SK-N-SH (cell line): ENCODE measurements at regions not wholly inside any gene's neighbourhood (a gene's known extent, or its start where the extent isn't known, plus 50 kb on each side); places are given as distances from the start of the nearest gene placed in this dataset.
A peak's percentile ranks its signal among the peaks of the same experiment; 100 is the strongest.

Experiments
- CTCF ChIA-PET: fragments of 300-600, 350-600 bp; formaldehyde crosslinking; extraction: SDS; loops from one replicate; lab custom pipeline; 2021; lab: Yijun Ruan, JAX
- POLR2A ChIA-PET: fragments of 350-600 bp; sonication (Branson Sonifier 250); formaldehyde crosslinking; extraction: SDS; loops from one replicate; lab custom pipeline; 2020; ENCODE audit warnings: antibody characterized with exemption, inconsistent platforms; lab: Yijun Ruan, JAX
- DNase-seq: peaks from one replicate; pipeline ENCODE4 v3.0.0; 2012
- H2AFZ ChIP-seq: fragments of 200-600 bp; sonication (generic); 2 replicates; pipeline ENCODE4 v1.8.1; 2016; ENCODE audit warnings: antibody characterized with exemption, mild to moderate bottlenecking, low read depth
- H3F3A ChIP-seq: fragments of 200-600 bp; sonication (generic); replicated peaks from 2 replicates; pipeline ENCODE3; 2016; ENCODE audit warnings: antibody characterized with exemption, mild to moderate bottlenecking; ENCODE audit not compliant: insufficient read depth
- H3K27ac ChIP-seq, 2 experiments: fragments of 200-500 bp in 1 of 2; fragments of 200-600 bp in 1 of 2; sonication (Bioruptor generic) in 1 of 2; sonication (generic), shearing (Covaris generic) in 1 of 2; 2 replicates each; pipeline versions ENCODE4 v1.5.1 to v1.6.1; 2014 to 2016; ENCODE audit warnings: low read depth in 2 of 2, inconsistent platforms in 1 of 2, low read length in 1 of 2, mild to moderate bottlenecking in 1 of 2, mixed read lengths in 1 of 2
- H3K27me3 ChIP-seq: fragments of 200-600 bp; sonication (generic), shearing (Covaris generic); 2 replicates; pipeline ENCODE4 v1.6.1; 2016; ENCODE audit warnings: mixed run types; ENCODE audit not compliant: insufficient read depth
- H3K36me3 ChIP-seq, 2 experiments: fragments of 200-500 bp in 1 of 2; fragments of 200-600 bp in 1 of 2; sonication (Bioruptor generic) in 1 of 2; sonication (generic) in 1 of 2; replicated peaks in 1 of 2; 2 replicates each; pipeline versions ENCODE3 to v1.5.1; 2014 to 2016; ENCODE audit warnings: low read length in 1 of 2, mild to moderate bottlenecking in 1 of 2; ENCODE audit not compliant: insufficient read depth in 2 of 2, control insufficient read depth in 1 of 2
- H3K4me1 ChIP-seq, 2 experiments: fragments of 200-500 bp in 1 of 2; fragments of 200-600 bp in 1 of 2; sonication (Bioruptor generic) in 1 of 2; sonication (generic), shearing (Covaris generic) in 1 of 2; 2 replicates each; pipeline versions ENCODE4 v1.5.1 to v1.6.1; 2014 to 2016; ENCODE audit warnings: low read depth in 1 of 2, low read length in 1 of 2, mixed run types in 1 of 2; ENCODE audit not compliant: insufficient read depth in 2 of 2, control insufficient read depth in 1 of 2
- H3K4me2 ChIP-seq: fragments of 200-600 bp; sonication (generic), shearing (Covaris generic); 2 replicates; pipeline ENCODE4 v1.6.1; 2017; ENCODE audit warnings: mixed run types
- H3K4me3 ChIP-seq, 2 experiments: fragments of 200-500 bp in 1 of 2; fragments of 200-600 bp in 1 of 2; sonication (Bioruptor generic) in 1 of 2; sonication (generic), shearing (Covaris generic) in 1 of 2; 2 replicates each; pipeline versions ENCODE4 v1.5.1 to v1.8.1; 2014 to 2016; ENCODE audit warnings: low read depth in 2 of 2, inconsistent platforms in 1 of 2, low read length in 1 of 2, mild to moderate bottlenecking in 1 of 2, mixed read lengths in 1 of 2, moderate library complexity in 1 of 2
- H3K79me2 ChIP-seq: fragments of 200-600 bp; sonication (generic); 2 replicates; pipeline ENCODE4 v1.8.1; 2017; ENCODE audit warnings: mild to moderate bottlenecking; ENCODE audit not compliant: insufficient read depth
- H3K9ac ChIP-seq: fragments of 200-600 bp; sonication (generic); 2 replicates; pipeline ENCODE4 v1.6.1; 2017; ENCODE audit warnings: mixed run types
- H3K9me2 ChIP-seq: fragments of 200-600 bp; sonication (generic); 2 replicates; pipeline ENCODE4 v1.6.1; 2017; ENCODE audit warnings: mixed run types
- H3K9me3 ChIP-seq: fragments of 200-600 bp; sonication (generic); 2 replicates; pipeline ENCODE4 v1.6.1; 2017; ENCODE audit warnings: mixed run types, mild to moderate bottlenecking, moderate library complexity
- H4K20me1 ChIP-seq: fragments of 200-600 bp; sonication (generic); 2 replicates; pipeline ENCODE4 v1.6.1; 2017; ENCODE audit warnings: mild to moderate bottlenecking, mixed run types; ENCODE audit not compliant: insufficient read depth
- CHD2 ChIP-seq: fragments of 150-350 bp; IDR thresholded peaks from 2 replicates; pipeline ENCODE4 v1.6.1; 2018; ENCODE audit warnings: low read length; ENCODE audit not compliant: partially characterized antibody
- EP300 ChIP-seq, 2 experiments: IDR thresholded peaks; 2 replicates each; pipeline versions ENCODE4 v1.4.0 to v1.6.1; 2012; ENCODE audit warnings: borderline replicate concordance in 1 of 2, low read depth in 1 of 2, low read length in 1 of 2
- FOSL2 ChIP-seq: IDR thresholded peaks from 2 replicates; pipeline ENCODE4 v1.4.0; 2012; ENCODE audit warnings: low read depth, mild to moderate bottlenecking, moderate library complexity, borderline replicate concordance
- FOXJ3 ChIP-seq: sonication (generic); formaldehyde crosslinking; IDR thresholded peaks from 2 replicates; pipeline ENCODE4 v1.5.1; 2020; ENCODE audit warnings: mild to moderate bottlenecking, missing genetic modification reagents
- GATA2 ChIP-seq: sonication (generic); formaldehyde crosslinking; IDR thresholded peaks from 2 replicates; pipeline ENCODE4 v1.5.0; 2020; ENCODE audit warnings: mild to moderate bottlenecking, missing genetic modification reagents
- MXI1 ChIP-seq: IDR thresholded peaks from 2 replicates; pipeline ENCODE4 v1.6.1; 2012; ENCODE audit warnings: mild to moderate bottlenecking, low read depth, low read length, improper control_type of control experiment
- NFIC ChIP-seq: IDR thresholded peaks from 2 replicates; pipeline ENCODE4 v1.4.0; 2012; ENCODE audit warnings: borderline replicate concordance
- POLR2AphosphoS5 ChIP-seq: IDR thresholded peaks from 2 replicates; pipeline ENCODE4 v1.6.1; 2012; ENCODE audit warnings: low read depth, low read length
- RAD21 ChIP-seq: IDR thresholded peaks from 2 replicates; pipeline ENCODE4 v1.6.1; 2012; ENCODE audit warnings: mild to moderate bottlenecking, low read length
- RFX5 ChIP-seq: IDR thresholded peaks from 2 replicates; pipeline ENCODE4 v1.6.1; 2012; ENCODE audit warnings: mild to moderate bottlenecking, improper control_type of control experiment, low read length
- RXRA ChIP-seq: IDR thresholded peaks from 2 replicates; pipeline ENCODE4 v1.4.0; 2012; ENCODE audit warnings: low read depth, mild to moderate bottlenecking, borderline replicate concordance
- SIN3A ChIP-seq: IDR thresholded peaks from 2 replicates; pipeline ENCODE4 v1.6.1; 2012; ENCODE audit warnings: low read depth, mild to moderate bottlenecking, low read length, moderate library complexity, borderline replicate concordance
- SMC3 ChIP-seq: IDR thresholded peaks from 2 replicates; pipeline ENCODE4 v1.6.1; 2012; ENCODE audit warnings: low read depth, low read length, improper control_type of control experiment
- TAF1 ChIP-seq: IDR thresholded peaks from 2 replicates; pipeline ENCODE4 v1.6.1; 2012; ENCODE audit warnings: low read depth, mild to moderate bottlenecking, low read length, moderate library complexity, borderline replicate concordance
- TCF12 ChIP-seq: IDR thresholded peaks from 2 replicates; pipeline ENCODE4 v1.4.0; 2012
- TEAD4 ChIP-seq: IDR thresholded peaks from 2 replicates; pipeline ENCODE4 v1.4.0; 2012; ENCODE audit warnings: mild to moderate bottlenecking, borderline replicate concordance; ENCODE audit not compliant: insufficient read depth
- YY1 ChIP-seq: IDR thresholded peaks from 2 replicates; pipeline ENCODE4 v1.4.0; 2012; ENCODE audit warnings: low read depth, mild to moderate bottlenecking
- WGBS: methylation state at CpG from one replicate; pipeline ENCODE4 v1.1.6; 2017; ENCODE audit warnings: low lambda C conversion rate; 5-methylcytosine and 5-hydroxymethylcytosine counted together
- TF ChIP-seq, protein P1 (sequence below): IDR thresholded peaks from 2 replicates; pipeline ENCODE4 v1.4.0; 2012; ENCODE audit warnings: low read depth, borderline replicate concordance
- TF ChIP-seq, protein P2 (sequence below): fragments of 150-350 bp; IDR thresholded peaks from 2 replicates; pipeline ENCODE4 v1.6.1; 2017; ENCODE audit warnings: antibody characterized with exemption, low read length, low read depth, borderline replicate concordance
- TF ChIP-seq, protein P3 (sequence below): IDR thresholded peaks from 2 replicates; pipeline ENCODE4 v1.4.0; 2012; ENCODE audit warnings: low read depth, borderline replicate concordance
- TF ChIP-seq, protein P4 (sequence below): IDR thresholded peaks from 2 replicates; pipeline ENCODE4; 2012
- TF ChIP-seq, protein P5 (sequence below): fragments of 200-600 bp; sonication (generic); IDR thresholded peaks from 2 replicates; pipeline ENCODE4 v1.6.1; 2017; ENCODE audit warnings: antibody characterized with exemption, mild to moderate bottlenecking, moderate library complexity
- TF ChIP-seq, protein P6 (sequence below): IDR thresholded peaks from 2 replicates; pipeline ENCODE4 v1.6.1; 2012; ENCODE audit warnings: mild to moderate bottlenecking, low read depth, low read length, moderate library complexity

DNA sequence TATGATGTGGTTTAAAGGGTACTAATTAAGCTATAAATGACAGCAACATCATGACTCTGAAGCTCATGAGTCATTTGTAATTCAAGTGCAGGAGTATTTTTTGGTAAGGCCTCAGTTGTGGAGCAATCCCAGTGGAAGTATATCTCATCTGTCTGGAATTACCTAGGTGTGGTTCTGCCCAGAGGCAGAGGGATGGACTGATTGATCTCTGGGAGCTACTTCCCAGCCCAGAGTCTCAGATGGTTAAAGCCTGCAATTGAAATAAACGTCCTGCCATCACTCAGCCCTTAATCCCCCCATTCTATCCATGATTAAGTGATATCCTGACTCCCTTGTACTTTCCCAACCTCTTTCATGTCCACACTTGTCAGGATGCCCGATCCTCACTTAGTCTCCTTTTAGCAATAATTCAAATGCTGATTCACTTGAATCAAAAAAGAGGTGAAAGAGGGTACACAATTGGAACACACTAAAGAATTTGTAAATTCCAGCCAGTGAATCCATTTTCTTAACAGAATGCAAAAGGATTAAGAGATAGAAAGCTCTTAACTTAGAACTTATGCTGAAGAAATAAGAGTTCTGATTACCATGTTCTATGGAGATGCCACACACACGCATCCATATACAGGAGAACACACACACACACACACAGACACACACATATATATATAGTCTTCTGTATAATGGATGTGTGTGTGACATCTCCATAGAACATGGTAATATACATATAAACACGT, 664.4 kb downstream of the NYAP2 start:
- DNase-seq, result no peak
- ChIA-PET CTCF (no interaction called here), POLR2A (no interaction called here)
- Histone ChIP-seq H3K9ac (no peak overlapping the region), H3K4me2 (no peak overlapping the region), H3F3A (no peaks in the 10 kb centered on the region), H3K27ac (no peak overlapping the region), H3K4me1 (peaks cover 0 to 8% of the 10 kb centered on the region in 2 experiments; a peak in 1 of 4 replicates), H3K36me3 (no peaks in the 10 kb centered on the region), H3K79me2 (no peaks in the 10 kb centered on the region), H4K20me1 (no peaks in the 10 kb centered on the region), H3K9me2 (no peaks in the 10 kb centered on the region), H3K9me3 (no peaks in the 10 kb centered on the region), H3K27me3 (no peaks in the 10 kb centered on the region), H3K4me3 (no peak overlapping the region), H2AFZ (no peak overlapping the region; the same call in 1 of the 2 replicates)
- 50% methylated on average over 3 of the region's 4 CpGs for WGBS
- TF ChIP-seq TEAD4 (no peak), MXI1 (no peak), RAD21 (no peak), NFIC (no peak), YY1 (no peak), RFX5 (no peak), FOSL2 (peak; percentile 47; the same call in 1 of the 2 replicates), SMC3 (no peak), TAF1 (no peak), POLR2AphosphoS5 (no peak), GATA2 (CRISPR knock-in tag) (no peak), CHD2 (no peak), TCF12 (peak; percentile 33; the same call in 1 of the 2 replicates), FOXJ3 (CRISPR knock-in tag) (no peak), RXRA (no peak), EP300 (IDR thresholded peaks at IDR 0.05; ENCODE audit: borderline replicate concordance in 1 of 2, low read depth in 1 of 2, low read length in 1 of 2) (peak in 1 of 2 experiments; percentile 38; a peak in 1 of 4 replicates), SIN3A (no peak)
- TF ChIP-seq, protein P1, sequence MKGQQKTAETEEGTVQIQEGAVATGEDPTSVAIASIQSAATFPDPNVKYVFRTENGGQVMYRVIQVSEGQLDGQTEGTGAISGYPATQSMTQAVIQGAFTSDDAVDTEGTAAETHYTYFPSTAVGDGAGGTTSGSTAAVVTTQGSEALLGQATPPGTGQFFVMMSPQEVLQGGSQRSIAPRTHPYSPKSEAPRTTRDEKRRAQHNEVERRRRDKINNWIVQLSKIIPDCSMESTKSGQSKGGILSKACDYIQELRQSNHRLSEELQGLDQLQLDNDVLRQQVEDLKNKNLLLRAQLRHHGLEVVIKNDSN, result no peak
- TF ChIP-seq, protein P2, sequence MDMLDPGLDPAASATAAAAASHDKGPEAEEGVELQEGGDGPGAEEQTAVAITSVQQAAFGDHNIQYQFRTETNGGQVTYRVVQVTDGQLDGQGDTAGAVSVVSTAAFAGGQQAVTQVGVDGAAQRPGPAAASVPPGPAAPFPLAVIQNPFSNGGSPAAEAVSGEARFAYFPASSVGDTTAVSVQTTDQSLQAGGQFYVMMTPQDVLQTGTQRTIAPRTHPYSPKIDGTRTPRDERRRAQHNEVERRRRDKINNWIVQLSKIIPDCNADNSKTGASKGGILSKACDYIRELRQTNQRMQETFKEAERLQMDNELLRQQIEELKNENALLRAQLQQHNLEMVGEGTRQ, result no peak
- TF ChIP-seq, protein P3, sequence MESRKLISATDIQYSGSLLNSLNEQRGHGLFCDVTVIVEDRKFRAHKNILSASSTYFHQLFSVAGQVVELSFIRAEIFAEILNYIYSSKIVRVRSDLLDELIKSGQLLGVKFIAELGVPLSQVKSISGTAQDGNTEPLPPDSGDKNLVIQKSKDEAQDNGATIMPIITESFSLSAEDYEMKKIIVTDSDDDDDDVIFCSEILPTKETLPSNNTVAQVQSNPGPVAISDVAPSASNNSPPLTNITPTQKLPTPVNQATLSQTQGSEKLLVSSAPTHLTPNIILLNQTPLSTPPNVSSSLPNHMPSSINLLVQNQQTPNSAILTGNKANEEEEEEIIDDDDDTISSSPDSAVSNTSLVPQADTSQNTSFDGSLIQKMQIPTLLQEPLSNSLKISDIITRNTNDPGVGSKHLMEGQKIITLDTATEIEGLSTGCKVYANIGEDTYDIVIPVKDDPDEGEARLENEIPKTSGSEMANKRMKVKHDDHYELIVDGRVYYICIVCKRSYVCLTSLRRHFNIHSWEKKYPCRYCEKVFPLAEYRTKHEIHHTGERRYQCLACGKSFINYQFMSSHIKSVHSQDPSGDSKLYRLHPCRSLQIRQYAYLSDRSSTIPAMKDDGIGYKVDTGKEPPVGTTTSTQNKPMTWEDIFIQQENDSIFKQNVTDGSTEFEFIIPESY, result no peak
- TF ChIP-seq, protein P4, sequence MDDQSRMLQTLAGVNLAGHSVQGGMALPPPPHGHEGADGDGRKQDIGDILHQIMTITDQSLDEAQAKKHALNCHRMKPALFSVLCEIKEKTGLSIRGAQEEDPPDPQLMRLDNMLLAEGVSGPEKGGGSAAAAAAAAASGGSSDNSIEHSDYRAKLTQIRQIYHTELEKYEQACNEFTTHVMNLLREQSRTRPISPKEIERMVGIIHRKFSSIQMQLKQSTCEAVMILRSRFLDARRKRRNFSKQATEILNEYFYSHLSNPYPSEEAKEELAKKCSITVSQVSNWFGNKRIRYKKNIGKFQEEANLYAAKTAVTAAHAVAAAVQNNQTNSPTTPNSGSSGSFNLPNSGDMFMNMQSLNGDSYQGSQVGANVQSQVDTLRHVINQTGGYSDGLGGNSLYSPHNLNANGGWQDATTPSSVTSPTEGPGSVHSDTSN, result peak; percentile 45; the same call in 1 of the 2 replicates
- TF ChIP-seq, protein P5, sequence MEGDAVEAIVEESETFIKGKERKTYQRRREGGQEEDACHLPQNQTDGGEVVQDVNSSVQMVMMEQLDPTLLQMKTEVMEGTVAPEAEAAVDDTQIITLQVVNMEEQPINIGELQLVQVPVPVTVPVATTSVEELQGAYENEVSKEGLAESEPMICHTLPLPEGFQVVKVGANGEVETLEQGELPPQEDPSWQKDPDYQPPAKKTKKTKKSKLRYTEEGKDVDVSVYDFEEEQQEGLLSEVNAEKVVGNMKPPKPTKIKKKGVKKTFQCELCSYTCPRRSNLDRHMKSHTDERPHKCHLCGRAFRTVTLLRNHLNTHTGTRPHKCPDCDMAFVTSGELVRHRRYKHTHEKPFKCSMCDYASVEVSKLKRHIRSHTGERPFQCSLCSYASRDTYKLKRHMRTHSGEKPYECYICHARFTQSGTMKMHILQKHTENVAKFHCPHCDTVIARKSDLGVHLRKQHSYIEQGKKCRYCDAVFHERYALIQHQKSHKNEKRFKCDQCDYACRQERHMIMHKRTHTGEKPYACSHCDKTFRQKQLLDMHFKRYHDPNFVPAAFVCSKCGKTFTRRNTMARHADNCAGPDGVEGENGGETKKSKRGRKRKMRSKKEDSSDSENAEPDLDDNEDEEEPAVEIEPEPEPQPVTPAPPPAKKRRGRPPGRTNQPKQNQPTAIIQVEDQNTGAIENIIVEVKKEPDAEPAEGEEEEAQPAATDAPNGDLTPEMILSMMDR, result no peak
- TF ChIP-seq, protein P6, sequence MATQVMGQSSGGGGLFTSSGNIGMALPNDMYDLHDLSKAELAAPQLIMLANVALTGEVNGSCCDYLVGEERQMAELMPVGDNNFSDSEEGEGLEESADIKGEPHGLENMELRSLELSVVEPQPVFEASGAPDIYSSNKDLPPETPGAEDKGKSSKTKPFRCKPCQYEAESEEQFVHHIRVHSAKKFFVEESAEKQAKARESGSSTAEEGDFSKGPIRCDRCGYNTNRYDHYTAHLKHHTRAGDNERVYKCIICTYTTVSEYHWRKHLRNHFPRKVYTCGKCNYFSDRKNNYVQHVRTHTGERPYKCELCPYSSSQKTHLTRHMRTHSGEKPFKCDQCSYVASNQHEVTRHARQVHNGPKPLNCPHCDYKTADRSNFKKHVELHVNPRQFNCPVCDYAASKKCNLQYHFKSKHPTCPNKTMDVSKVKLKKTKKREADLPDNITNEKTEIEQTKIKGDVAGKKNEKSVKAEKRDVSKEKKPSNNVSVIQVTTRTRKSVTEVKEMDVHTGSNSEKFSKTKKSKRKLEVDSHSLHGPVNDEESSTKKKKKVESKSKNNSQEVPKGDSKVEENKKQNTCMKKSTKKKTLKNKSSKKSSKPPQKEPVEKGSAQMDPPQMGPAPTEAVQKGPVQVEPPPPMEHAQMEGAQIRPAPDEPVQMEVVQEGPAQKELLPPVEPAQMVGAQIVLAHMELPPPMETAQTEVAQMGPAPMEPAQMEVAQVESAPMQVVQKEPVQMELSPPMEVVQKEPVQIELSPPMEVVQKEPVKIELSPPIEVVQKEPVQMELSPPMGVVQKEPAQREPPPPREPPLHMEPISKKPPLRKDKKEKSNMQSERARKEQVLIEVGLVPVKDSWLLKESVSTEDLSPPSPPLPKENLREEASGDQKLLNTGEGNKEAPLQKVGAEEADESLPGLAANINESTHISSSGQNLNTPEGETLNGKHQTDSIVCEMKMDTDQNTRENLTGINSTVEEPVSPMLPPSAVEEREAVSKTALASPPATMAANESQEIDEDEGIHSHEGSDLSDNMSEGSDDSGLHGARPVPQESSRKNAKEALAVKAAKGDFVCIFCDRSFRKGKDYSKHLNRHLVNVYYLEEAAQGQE, result no peak
